ENCODE measurements at regions not wholly inside any gene's neighbourhood (a gene's known extent, or its start where the extent isn't known, plus 50 kb on each side); places are given as distances from the start of the nearest gene placed in this dataset.

DNA sequence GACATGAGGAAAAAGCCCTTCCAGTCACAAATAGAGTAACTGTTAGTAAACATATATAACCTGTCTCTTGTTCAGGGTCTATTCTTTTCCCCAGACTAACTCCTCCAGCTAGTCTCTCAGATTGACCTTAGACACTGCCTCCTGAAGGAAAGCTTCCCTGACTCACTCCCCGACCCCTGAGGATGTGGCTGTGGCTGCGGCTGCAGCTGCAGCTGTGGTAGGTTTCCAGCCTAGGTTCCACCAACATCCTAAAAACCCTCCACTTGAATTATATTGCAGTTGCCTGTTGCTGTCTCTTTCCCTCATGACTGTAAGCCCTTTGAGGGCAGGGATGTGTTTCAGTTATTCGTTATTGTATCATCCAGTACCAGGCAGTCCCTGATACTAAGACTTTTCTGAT is 132.9 kb upstream of the C1orf21 start:
- no peak for ATAC-seq
- no peak for TF ChIP-seq PPARA (CRISPR knock-in tag; IDR thresholded peaks at IDR 0.05; ENCODE audit: borderline replicate concordance)
- TF ChIP-seq OSR1 (CRISPR knock-in tag; IDR thresholded peaks at IDR 0.05): no peak
- no peak for TF ChIP-seq ZNF70 (CRISPR knock-in tag; IDR thresholded peaks at IDR 0.05)
- TF ChIP-seq ARNTL (CRISPR knock-in tag; IDR thresholded peaks at IDR 0.05; ENCODE audit: borderline replicate concordance, low read depth): no peak
- TF ChIP-seq, protein P1, sequence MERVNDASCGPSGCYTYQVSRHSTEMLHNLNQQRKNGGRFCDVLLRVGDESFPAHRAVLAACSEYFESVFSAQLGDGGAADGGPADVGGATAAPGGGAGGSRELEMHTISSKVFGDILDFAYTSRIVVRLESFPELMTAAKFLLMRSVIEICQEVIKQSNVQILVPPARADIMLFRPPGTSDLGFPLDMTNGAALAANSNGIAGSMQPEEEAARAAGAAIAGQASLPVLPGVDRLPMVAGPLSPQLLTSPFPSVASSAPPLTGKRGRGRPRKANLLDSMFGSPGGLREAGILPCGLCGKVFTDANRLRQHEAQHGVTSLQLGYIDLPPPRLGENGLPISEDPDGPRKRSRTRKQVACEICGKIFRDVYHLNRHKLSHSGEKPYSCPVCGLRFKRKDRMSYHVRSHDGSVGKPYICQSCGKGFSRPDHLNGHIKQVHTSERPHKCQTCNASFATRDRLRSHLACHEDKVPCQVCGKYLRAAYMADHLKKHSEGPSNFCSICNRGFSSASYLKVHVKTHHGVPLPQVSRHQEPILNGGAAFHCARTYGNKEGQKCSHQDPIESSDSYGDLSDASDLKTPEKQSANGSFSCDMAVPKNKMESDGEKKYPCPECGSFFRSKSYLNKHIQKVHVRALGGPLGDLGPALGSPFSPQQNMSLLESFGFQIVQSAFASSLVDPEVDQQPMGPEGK (CRISPR knock-in tag; IDR thresholded peaks at IDR 0.05; ENCODE audit: borderline replicate concordance): no peak
- TF ChIP-seq GLIS3 (CRISPR knock-in tag; IDR thresholded peaks at IDR 0.05): no peak
- TF ChIP-seq ISL1 (CRISPR knock-in tag; IDR thresholded peaks at IDR 0.05): no peak
- TF ChIP-seq ZFP30 (CRISPR knock-in tag; IDR thresholded peaks at IDR 0.05): no peak
- no peak for TF ChIP-seq ZNF565 (CRISPR knock-in tag; conservative IDR thresholded peaks at IDR 0.05; ENCODE audit: low read depth)
- no peak for TF ChIP-seq TCF4 (CRISPR knock-in tag; IDR thresholded peaks at IDR 0.05; ENCODE audit: borderline replicate concordance)
- TF ChIP-seq CSDC2 (CRISPR knock-in tag; IDR thresholded peaks at IDR 0.05): no peak

DNA sequence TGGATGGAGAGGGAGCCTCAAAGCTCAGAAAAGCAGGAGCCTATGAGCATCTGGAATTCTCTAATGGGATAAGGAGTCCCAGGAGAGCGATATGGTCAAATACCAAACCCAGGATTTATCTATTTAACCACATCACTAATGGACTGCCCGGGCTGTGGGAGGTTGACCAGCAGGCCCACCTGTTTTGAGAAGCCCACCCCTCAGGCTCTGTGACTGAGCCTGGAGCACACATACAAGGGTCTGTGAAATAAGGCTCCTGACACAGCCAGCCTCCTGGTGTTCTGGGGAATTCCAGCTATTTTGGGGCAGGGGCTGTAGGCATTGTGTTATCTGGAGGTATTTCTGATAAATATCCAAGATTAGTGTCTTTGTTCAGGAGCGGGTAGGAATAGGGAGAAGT is 132.0 kb upstream of the C1orf21 start:
- no peak for ATAC-seq
- TF ChIP-seq PPARA (CRISPR knock-in tag; IDR thresholded peaks at IDR 0.05; ENCODE audit: borderline replicate concordance) (no peak), GLIS3 (CRISPR knock-in tag; IDR thresholded peaks at IDR 0.05) (no peak), ZC3H10 (CRISPR knock-in tag; IDR thresholded peaks at IDR 0.05) (no peak), TOX (CRISPR knock-in tag; IDR thresholded peaks at IDR 0.05; ENCODE audit: borderline replicate concordance) (no peak), CREB5 (CRISPR knock-in tag; IDR thresholded peaks at IDR 0.05; ENCODE audit: low read depth) (no peak), RARB (CRISPR knock-in tag; IDR thresholded peaks at IDR 0.05) (no peak), ARNTL (CRISPR knock-in tag; IDR thresholded peaks at IDR 0.05; ENCODE audit: borderline replicate concordance, low read depth) (no peak), SNAI2 (CRISPR knock-in tag; IDR thresholded peaks at IDR 0.05) (no peak), ZNF8 (CRISPR knock-in tag; IDR thresholded peaks at IDR 0.05) (no peak), ZNF70 (CRISPR knock-in tag; IDR thresholded peaks at IDR 0.05) (no peak), TCF4 (CRISPR knock-in tag; IDR thresholded peaks at IDR 0.05; ENCODE audit: borderline replicate concordance) (no peak), BACH2 (CRISPR knock-in tag; IDR thresholded peaks at IDR 0.05; ENCODE audit: borderline replicate concordance) (no peak), ZFP30 (CRISPR knock-in tag; IDR thresholded peaks at IDR 0.05) (no peak), CSRNP3 (CRISPR knock-in tag; IDR thresholded peaks at IDR 0.05) (no peak), POU6F1 (CRISPR knock-in tag; IDR thresholded peaks at IDR 0.05; ENCODE audit: borderline replicate concordance, low read depth) (no peak), ZNF565 (CRISPR knock-in tag; conservative IDR thresholded peaks at IDR 0.05; ENCODE audit: low read depth) (no peak), ISL1 (CRISPR knock-in tag; IDR thresholded peaks at IDR 0.05) (no peak)
- TF ChIP-seq, protein P1 (CRISPR knock-in tag; IDR thresholded peaks at IDR 0.05; ENCODE audit: borderline replicate concordance): no peak
- TF ChIP-seq, protein P2, sequence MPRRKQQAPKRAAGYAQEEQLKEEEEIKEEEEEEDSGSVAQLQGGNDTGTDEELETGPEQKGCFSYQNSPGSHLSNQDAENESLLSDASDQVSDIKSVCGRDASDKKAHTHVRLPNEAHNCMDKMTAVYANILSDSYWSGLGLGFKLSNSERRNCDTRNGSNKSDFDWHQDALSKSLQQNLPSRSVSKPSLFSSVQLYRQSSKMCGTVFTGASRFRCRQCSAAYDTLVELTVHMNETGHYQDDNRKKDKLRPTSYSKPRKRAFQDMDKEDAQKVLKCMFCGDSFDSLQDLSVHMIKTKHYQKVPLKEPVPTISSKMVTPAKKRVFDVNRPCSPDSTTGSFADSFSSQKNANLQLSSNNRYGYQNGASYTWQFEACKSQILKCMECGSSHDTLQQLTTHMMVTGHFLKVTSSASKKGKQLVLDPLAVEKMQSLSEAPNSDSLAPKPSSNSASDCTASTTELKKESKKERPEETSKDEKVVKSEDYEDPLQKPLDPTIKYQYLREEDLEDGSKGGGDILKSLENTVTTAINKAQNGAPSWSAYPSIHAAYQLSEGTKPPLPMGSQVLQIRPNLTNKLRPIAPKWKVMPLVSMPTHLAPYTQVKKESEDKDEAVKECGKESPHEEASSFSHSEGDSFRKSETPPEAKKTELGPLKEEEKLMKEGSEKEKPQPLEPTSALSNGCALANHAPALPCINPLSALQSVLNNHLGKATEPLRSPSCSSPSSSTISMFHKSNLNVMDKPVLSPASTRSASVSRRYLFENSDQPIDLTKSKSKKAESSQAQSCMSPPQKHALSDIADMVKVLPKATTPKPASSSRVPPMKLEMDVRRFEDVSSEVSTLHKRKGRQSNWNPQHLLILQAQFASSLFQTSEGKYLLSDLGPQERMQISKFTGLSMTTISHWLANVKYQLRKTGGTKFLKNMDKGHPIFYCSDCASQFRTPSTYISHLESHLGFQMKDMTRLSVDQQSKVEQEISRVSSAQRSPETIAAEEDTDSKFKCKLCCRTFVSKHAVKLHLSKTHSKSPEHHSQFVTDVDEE (CRISPR knock-in tag; IDR thresholded peaks at IDR 0.05): no peak

Measured in SK-N-SH treated with all-trans-retinoic acid at 6 μM for 48 hours (cell line).